ENCODE measurements at regions not wholly inside any gene's neighbourhood (a gene's known extent, or its start where the extent isn't known, plus 50 kb on each side); places are given as distances from the start of the nearest gene placed in this dataset.

DNA sequence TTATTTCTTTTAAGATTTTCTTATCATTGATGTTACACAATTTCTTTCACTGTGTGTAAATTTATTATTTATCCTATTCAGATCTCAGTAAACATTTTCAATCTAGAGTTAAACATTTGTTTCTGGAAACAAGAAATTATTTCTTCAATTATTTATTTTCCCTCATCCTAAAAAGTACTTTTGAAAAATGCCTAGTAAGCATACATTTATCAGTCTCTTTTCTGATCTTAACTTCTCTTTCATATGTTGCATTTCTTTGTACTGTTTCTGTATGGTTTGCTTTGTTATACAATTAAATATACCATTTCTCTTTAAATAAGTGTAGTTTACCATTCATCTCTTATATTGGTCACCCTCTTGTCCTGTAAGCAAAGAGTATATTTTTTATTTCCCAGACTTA, 263.2 kb downstream of the C12orf50 start:
- Histone ChIP-seq H3K4me3 (no peak overlapping the region), H3K9me3 (no peaks in the 10 kb centered on the region), H3K4me1 (no peaks in the 10 kb centered on the region), H3K27ac (no peak overlapping the region), H3K27me3 (no peaks in the 10 kb centered on the region), H3K36me3 (no peaks in the 10 kb centered on the region)
- TF ChIP-seq, protein P1, sequence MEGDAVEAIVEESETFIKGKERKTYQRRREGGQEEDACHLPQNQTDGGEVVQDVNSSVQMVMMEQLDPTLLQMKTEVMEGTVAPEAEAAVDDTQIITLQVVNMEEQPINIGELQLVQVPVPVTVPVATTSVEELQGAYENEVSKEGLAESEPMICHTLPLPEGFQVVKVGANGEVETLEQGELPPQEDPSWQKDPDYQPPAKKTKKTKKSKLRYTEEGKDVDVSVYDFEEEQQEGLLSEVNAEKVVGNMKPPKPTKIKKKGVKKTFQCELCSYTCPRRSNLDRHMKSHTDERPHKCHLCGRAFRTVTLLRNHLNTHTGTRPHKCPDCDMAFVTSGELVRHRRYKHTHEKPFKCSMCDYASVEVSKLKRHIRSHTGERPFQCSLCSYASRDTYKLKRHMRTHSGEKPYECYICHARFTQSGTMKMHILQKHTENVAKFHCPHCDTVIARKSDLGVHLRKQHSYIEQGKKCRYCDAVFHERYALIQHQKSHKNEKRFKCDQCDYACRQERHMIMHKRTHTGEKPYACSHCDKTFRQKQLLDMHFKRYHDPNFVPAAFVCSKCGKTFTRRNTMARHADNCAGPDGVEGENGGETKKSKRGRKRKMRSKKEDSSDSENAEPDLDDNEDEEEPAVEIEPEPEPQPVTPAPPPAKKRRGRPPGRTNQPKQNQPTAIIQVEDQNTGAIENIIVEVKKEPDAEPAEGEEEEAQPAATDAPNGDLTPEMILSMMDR (IDR thresholded peaks at IDR 0.05) = no peak
- DNase-seq (no peak), ATAC-seq (no peak)
- intact Hi-C loops (cut with DNase I) = no loop called here

DNA sequence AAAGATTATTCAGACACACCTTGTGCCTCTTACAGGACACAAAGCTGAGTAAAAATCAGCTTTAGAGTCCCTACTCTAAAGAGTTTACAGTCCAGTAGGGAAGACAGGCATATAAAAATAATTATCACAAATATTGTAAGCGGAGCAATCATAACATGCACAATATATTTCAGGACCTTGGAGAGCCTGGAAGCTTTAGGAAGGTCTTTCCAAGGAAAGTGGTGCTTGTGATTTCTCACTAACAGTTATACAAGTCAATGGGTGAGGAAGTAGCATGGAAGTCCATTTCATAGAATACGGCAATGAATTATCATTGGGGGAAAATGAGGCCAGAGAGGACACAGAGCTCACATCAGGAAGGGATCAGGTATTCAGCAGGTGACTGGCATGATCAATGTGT, 268.3 kb downstream of the C12orf50 start:
- H3K4me1 ChIP-seq = no peaks in the 10 kb centered on the region
- H3K27ac ChIP-seq = no peak overlapping the region

DNA sequence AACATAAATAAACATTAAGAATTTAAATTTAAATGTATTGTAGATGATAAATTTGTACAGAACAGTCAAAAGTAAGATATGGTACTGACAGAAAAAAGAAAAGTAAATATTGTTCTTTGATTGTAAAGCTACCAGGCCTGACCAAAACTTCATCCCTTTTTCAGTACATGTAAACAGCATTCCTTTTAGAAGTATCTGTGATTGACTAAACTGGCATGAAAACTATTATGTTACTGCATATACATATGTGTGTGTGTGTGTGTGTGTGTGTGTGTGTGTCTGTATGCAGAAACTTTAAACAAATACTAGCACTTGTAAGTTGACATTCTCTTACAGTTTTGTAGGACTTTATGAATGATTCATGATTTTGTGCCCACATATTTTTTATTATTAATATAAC, 270.9 kb downstream of the C12orf50 start:
- Histone ChIP-seq H3K27ac (no peak overlapping the region), H3K4me1 (no peaks in the 10 kb centered on the region), H3K9me3 (no peaks in the 10 kb centered on the region), H3K27me3 (no peaks in the 10 kb centered on the region), H3K36me3 (no peaks in the 10 kb centered on the region), H3K4me3 (no peak overlapping the region)
- ATAC-seq = no peak
- TF ChIP-seq, protein P1 (IDR thresholded peaks at IDR 0.05) = no peak
- DNase-seq = no peak
- intact Hi-C loops (cut with DNase I) = no loop called here

More for the DNA sequence above, 268.3 kb downstream of the C12orf50 start:
- no peaks in the 10 kb centered on the region for H3K27me3 ChIP-seq
- no peaks in the 10 kb centered on the region for H3K9me3 ChIP-seq
- H3K4me3 ChIP-seq = no peak overlapping the region
- TF ChIP-seq, protein P1 (IDR thresholded peaks at IDR 0.05) = no peak
- intact Hi-C loops (cut with DNase I) = no loop called here
- no peaks in the 10 kb centered on the region for H3K36me3 ChIP-seq
- no peak for DNase-seq
- ATAC-seq = no peak

DNA sequence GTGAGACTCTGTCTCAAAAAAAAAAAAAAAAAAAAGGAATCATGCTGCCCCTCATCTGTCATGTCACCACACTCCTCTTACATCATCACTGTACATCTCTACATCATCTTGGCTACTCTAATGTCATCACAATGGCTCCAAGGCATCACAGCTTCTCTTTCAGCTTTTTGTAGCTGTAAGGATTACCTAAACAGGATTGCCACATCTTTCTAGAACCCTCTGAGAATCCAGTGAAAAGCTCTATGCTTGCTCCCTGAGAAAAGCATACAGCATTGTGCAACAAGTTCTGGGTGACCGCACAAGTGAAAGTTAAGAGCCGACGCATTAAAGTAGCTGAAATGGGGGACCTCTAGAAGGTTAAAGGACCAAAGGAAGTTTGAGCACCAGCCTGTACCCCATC, 272.5 kb downstream of the C12orf50 start:
- H3K4me3 ChIP-seq = no peak overlapping the region
- no peaks in the 10 kb centered on the region for H3K36me3 ChIP-seq
- TF ChIP-seq, protein P1 (IDR thresholded peaks at IDR 0.05) = no peak
- no peaks in the 10 kb centered on the region for H3K9me3 ChIP-seq
- ATAC-seq (no peak), DNase-seq (no peak)
- H3K27ac ChIP-seq = no peak overlapping the region
- no peaks in the 10 kb centered on the region for H3K4me1 ChIP-seq
- H3K27me3 ChIP-seq = no peaks in the 10 kb centered on the region
- intact Hi-C loops (cut with DNase I) = no loop called here

DNA sequence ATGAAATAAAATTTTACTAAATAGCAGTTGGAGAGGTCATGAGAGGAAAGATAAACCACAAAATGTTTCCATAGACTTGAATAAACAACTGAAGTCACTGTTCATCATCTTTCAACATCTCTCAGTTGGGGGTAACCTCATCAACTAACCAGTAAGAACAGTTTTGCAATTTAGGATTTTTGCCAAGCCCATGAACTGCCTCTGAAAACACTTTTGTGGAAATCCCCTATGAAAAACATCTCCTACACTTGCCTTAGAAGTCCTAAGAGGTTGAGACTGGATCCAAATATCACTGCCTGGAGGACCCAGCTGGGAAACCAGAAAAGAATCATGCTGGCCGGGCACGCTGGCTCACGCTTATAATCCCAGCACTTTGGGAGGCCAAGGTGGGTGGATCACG, 273.1 kb downstream of the C12orf50 start:
- Histone ChIP-seq H3K9me3 (no peaks in the 10 kb centered on the region), H3K27me3 (no peaks in the 10 kb centered on the region), H3K4me1 (no peaks in the 10 kb centered on the region), H3K4me3 (no peak overlapping the region), H3K27ac (no peak overlapping the region), H3K36me3 (no peaks in the 10 kb centered on the region)
- TF ChIP-seq, protein P1 (IDR thresholded peaks at IDR 0.05) = no peak
- no peak for ATAC-seq
- no peak for DNase-seq
- intact Hi-C loops (cut with DNase I) = no loop called here

DNA sequence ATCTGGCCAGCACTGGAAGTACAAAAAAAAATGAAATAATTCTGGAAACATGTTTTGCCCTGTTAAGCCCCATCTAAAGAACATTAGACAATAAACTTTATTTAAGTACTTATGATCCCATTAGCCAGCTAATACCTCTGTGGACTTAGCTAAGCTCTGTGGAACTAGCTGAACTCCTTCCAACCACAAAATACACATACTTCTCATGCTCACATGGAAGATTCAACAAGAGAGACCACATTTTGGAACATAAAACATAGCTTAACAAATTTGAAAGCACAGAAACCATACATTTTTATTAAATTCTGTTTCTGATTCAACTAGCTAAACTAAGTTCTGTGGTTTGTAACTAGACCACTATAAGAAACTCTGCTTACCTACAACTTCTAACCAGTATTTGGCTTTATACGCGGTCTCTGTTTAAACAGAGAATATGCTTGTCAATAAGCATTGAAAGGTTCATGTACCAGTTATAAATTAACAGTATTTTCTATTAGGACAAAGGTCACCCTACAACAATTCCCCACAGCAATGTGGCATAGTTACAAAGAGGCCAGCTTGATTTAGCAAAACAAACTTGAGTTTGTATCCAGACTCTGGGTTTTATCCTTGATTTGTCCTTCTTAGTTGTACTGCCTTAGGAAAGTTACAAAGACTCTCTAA, 300.1 kb downstream of the C12orf50 start:
- Histone ChIP-seq H3K9me3 (no peaks in the 10 kb centered on the region), H3K27ac (no peak overlapping the region), H3K4me1 (no peaks in the 10 kb centered on the region), H3K36me3 (no peaks in the 10 kb centered on the region), H3K27me3 (no peaks in the 10 kb centered on the region), H3K4me3 (no peak overlapping the region)
- ATAC-seq (no peak), DNase-seq (no peak)
- intact Hi-C loops (cut with DNase I) = no loop called here
- TF ChIP-seq, protein P1 (IDR thresholded peaks at IDR 0.05) = no peak

Data from upper lobe of right lung (tissue), 1 donor.